KBM-7 (cell line): ENCODE measurements at regions not wholly inside any gene's neighbourhood (a gene's known extent, or its start where the extent isn't known, plus 50 kb on each side); places are given as distances from the start of the nearest gene placed in this dataset.
"Not testable (repeated sequence)": the region's sequence is repeated elsewhere in the genome, so short reads cannot be mapped to it uniquely, and the experiment has no call there.

Experiments used
- DNase-seq: peaks from one replicate; pipeline ENCODE4 v3.0.0-alpha.2; 2015
- in situ Hi-C: fragments of 300-500 bp; cut with MboI; formaldehyde crosslinking; loops from 2 replicates; pipeline ENCODE4 v1.14.3; 2020; ENCODE audit warnings: low sequenced_read_pairs, low pct_unique_long_range_greater_than_20kb, mixed read lengths

- no peak for DNase-seq
- in situ Hi-C loops = no loop called here
These were observed 361.4 kb upstream of the POU5F2 start for GRCh38 chr5:94102849-94103248.

GRCh38 chr5:94097384-94097783 is 356.0 kb upstream of the POU5F2 start:
- DNase-seq, in situ Hi-C loops: not testable (repeated sequence)

- DNase-seq = no peak
- in situ Hi-C loops = no loop called here
These were observed 353.5 kb upstream of the POU5F2 start for GRCh38 chr5:94094793-94095441.

GRCh38 chr5:94093300-94093699 is 351.9 kb upstream of the POU5F2 start:
- DNase-seq = no peak
- in situ Hi-C loops = no loop called here

GRCh38 chr5:94086635-94087034 is 345.2 kb upstream of the POU5F2 start:
- in situ Hi-C loops, DNase-seq: not testable (repeated sequence)

GRCh38 chr5:94086194-94086593 is 344.8 kb upstream of the POU5F2 start:
- no peak for DNase-seq
- in situ Hi-C loops = no loop called here

GRCh38 chr5:94082405-94082804 is 341.0 kb upstream of the POU5F2 start:
- in situ Hi-C loops = no loop called here
- DNase-seq = no peak

GRCh38 chr5:94081088-94081487 is 339.7 kb upstream of the POU5F2 start:
- in situ Hi-C loops = no loop called here
- DNase-seq = no peak

GRCh38 chr5:94080390-94080789 is 339.0 kb upstream of the POU5F2 start:
- DNase-seq = no peak
- in situ Hi-C loops = no loop called here

GRCh38 chr5:94072116-94072515 is 330.7 kb upstream of the POU5F2 start:
- in situ Hi-C loops = no loop called here

GRCh38 chr5:94066437-94067207 is 325.2 kb upstream of the POU5F2 start:
- in situ Hi-C loops = no loop called here
- DNase-seq = no peak

More at GRCh38 chr5:94072116-94072515, 330.7 kb upstream of the POU5F2 start:
- no peak for DNase-seq

- in situ Hi-C loops = no loop called here
- DNase-seq = peak; percentile 4
These were observed 322.6 kb upstream of the POU5F2 start for GRCh38 chr5:94064025-94064424.

- in situ Hi-C loops = no loop called here
- no peak for DNase-seq
These were observed 316.3 kb upstream of the POU5F2 start for GRCh38 chr5:94057655-94058054.

GRCh38 chr5:94057217-94057616 is 315.8 kb upstream of the POU5F2 start:
- in situ Hi-C loops = no loop called here
- no peak for DNase-seq

GRCh38 chr5:94049307-94049922 is 308.0 kb upstream of the POU5F2 start:
- in situ Hi-C loops, DNase-seq: not testable (repeated sequence)

- in situ Hi-C loops = no loop called here
- DNase-seq = no peak
These were observed 304.7 kb upstream of the POU5F2 start for GRCh38 chr5:94045839-94046782.

- in situ Hi-C loops = no loop called here
- DNase-seq = no peak
These were observed 301.9 kb upstream of the POU5F2 start for GRCh38 chr5:94043311-94043710.

GRCh38 chr5:94040591-94041148 is 299.3 kb upstream of the POU5F2 start:
- in situ Hi-C loops = no loop called here

GRCh38 chr5:94039101-94039500 is 297.7 kb upstream of the POU5F2 start:
- no peak for DNase-seq
- in situ Hi-C loops = no loop called here

More at GRCh38 chr5:94040591-94041148, 299.3 kb upstream of the POU5F2 start:
- no peak for DNase-seq
